ENCODE measurements at regions not wholly inside any gene's neighbourhood (a gene's known extent, or its start where the extent isn't known, plus 50 kb on each side); places are given as distances from the start of the nearest gene placed in this dataset.

DNA sequence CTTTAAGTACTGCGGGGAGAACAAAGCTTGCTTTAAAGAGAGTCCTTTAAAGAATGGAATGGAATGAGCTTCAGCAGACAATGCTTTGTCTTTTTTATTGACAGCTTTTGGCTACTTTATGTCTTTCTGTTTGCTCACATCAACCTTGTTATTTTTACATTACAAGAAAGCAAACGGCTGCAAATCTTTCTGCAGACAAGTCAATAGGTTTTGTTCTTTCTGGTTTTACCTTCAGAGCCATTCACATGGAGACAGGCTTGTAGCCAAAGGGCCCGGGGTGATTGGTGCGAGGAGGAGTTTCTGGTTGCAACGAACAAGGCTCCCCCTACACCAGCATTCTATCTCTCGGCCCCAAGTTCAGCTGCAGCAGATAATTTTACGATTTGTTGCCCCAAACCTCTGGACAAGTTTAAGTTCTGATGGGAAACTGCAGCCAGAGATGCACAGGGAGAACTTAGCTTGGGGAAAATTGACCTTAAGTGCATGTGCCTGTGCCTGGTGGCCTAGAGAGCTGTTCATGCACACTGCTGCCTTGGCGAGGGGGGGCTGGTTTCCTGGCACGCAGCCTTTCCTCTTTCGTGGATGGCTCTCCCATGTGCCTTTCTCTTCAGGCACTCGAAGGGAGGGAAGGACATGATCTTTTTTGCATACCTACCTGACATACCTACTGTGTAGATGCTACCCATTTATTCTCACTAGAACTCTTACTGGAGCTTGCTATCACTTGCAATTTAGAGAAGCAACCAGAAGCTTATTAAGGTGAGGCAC, 543.2 kb downstream of the DCDC2C start:
- no peak overlapping the region for H3K9ac ChIP-seq

DNA sequence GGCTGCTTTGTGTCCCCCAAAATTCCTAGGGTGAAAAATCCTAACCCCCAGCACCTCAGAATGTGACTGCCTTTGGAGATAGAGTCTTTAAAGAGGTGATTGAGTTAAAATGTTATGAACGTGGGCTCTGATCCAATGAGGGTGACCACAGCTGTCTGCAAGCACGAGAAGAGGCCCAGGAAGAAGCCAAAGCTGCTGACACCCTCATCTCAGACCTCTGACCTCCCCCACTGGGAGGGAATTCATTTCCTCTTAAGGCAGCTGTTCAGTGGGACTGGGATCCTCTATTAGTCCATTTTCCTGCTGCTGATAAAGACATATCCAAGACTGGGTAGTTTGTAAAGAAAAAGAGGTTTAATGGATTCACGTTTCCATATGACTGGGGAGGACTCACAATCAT, 544.4 kb downstream of the DCDC2C start:
- H3K36me3 ChIP-seq (ENCODE audit: control insufficient read depth, insufficient read depth, low read length) = no peaks in the 10 kb centered on the region
- no peak overlapping the region for H3K9ac ChIP-seq
- TF ChIP-seq, protein P1, sequence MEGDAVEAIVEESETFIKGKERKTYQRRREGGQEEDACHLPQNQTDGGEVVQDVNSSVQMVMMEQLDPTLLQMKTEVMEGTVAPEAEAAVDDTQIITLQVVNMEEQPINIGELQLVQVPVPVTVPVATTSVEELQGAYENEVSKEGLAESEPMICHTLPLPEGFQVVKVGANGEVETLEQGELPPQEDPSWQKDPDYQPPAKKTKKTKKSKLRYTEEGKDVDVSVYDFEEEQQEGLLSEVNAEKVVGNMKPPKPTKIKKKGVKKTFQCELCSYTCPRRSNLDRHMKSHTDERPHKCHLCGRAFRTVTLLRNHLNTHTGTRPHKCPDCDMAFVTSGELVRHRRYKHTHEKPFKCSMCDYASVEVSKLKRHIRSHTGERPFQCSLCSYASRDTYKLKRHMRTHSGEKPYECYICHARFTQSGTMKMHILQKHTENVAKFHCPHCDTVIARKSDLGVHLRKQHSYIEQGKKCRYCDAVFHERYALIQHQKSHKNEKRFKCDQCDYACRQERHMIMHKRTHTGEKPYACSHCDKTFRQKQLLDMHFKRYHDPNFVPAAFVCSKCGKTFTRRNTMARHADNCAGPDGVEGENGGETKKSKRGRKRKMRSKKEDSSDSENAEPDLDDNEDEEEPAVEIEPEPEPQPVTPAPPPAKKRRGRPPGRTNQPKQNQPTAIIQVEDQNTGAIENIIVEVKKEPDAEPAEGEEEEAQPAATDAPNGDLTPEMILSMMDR (IDR thresholded peaks at IDR 0.05) = no peak
- H3K27me3 ChIP-seq (ENCODE audit: control insufficient read depth, insufficient read depth, low read length) = no peaks in the 10 kb centered on the region
- no peaks in the 10 kb centered on the region for H3K4me1 ChIP-seq
- H3K79me2 ChIP-seq = no peaks in the 10 kb centered on the region
- H3K4me3 ChIP-seq (ENCODE audit: low read depth, low read length) = no peak overlapping the region
- no peaks in the 10 kb centered on the region for H3K9me3 ChIP-seq (ENCODE audit: control insufficient read depth, low read length)
- no peak overlapping the region for H2AFZ ChIP-seq
- H3K27ac ChIP-seq = no peak overlapping the region
- no peak overlapping the region for H3K4me2 ChIP-seq (ENCODE audit: low read length)

More for the DNA sequence above, 543.2 kb downstream of the DCDC2C start:
- no peaks in the 10 kb centered on the region for H3K4me1 ChIP-seq
- H3K79me2 ChIP-seq = no peaks in the 10 kb centered on the region
- TF ChIP-seq, protein P1 (IDR thresholded peaks at IDR 0.05) = no peak
- H3K4me2 ChIP-seq (ENCODE audit: low read length) = no peak overlapping the region
- no peak overlapping the region for H3K4me3 ChIP-seq (ENCODE audit: low read depth, low read length)
- no peaks in the 10 kb centered on the region for H3K9me3 ChIP-seq (ENCODE audit: control insufficient read depth, low read length)
- no peak overlapping the region for H2AFZ ChIP-seq
- H3K36me3 ChIP-seq (ENCODE audit: control insufficient read depth, insufficient read depth, low read length) = no peaks in the 10 kb centered on the region
- H3K27me3 ChIP-seq (ENCODE audit: control insufficient read depth, insufficient read depth, low read length) = no peaks in the 10 kb centered on the region
- H3K27ac ChIP-seq = no peak overlapping the region

DNA sequence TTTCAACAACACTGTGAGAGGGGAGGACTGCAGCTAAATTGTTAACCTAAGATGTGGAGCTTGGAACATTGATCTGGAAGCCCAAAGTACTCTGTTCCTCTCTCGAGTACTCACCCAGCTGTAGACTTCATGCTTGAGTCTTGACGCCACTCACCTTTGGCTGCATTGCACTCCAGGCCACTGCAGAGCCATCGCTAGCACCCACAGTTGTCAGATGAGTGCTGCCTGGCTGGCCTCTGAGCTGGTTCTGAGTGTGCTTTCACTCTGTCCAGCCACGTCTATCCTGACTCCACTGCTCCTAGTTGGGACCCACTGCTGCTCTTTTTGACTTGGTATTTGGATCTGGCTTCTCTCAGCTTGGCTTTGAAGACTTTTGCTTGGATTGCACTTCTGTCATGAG, 552.1 kb downstream of the DCDC2C start:
- Histone ChIP-seq H3K36me3 (ENCODE audit: control insufficient read depth, insufficient read depth, low read length) (no peaks in the 10 kb centered on the region), H3K4me2 (ENCODE audit: low read length) (no peak overlapping the region), H2AFZ (no peak overlapping the region), H3K9me3 (ENCODE audit: control insufficient read depth, low read length) (no peaks in the 10 kb centered on the region), H3K27ac (no peak overlapping the region), H3K27me3 (ENCODE audit: control insufficient read depth, insufficient read depth, low read length) (no peaks in the 10 kb centered on the region), H3K79me2 (no peaks in the 10 kb centered on the region), H3K4me3 (ENCODE audit: low read depth, low read length) (no peak overlapping the region), H3K9ac (no peak overlapping the region), H3K4me1 (no peaks in the 10 kb centered on the region)
- TF ChIP-seq, protein P1 (IDR thresholded peaks at IDR 0.05) = no peak

GRCh38 chr2:4256351-4256750, 553.0 kb downstream of the DCDC2C start:
- no peak overlapping the region for H3K4me3 ChIP-seq (ENCODE audit: low read depth, low read length)
- no peaks in the 10 kb centered on the region for H3K9me3 ChIP-seq (ENCODE audit: control insufficient read depth, low read length)
- no peak overlapping the region for H2AFZ ChIP-seq
- H3K36me3 ChIP-seq (ENCODE audit: control insufficient read depth, insufficient read depth, low read length) = no peaks in the 10 kb centered on the region
- no peaks in the 10 kb centered on the region for H3K79me2 ChIP-seq
- TF ChIP-seq, protein P1 (IDR thresholded peaks at IDR 0.05) = no peak
- H3K9ac ChIP-seq = no peak overlapping the region
- H3K27me3 ChIP-seq (ENCODE audit: control insufficient read depth, insufficient read depth, low read length) = no peaks in the 10 kb centered on the region
- H3K4me2 ChIP-seq (ENCODE audit: low read length) = no peak overlapping the region
- no peaks in the 10 kb centered on the region for H3K4me1 ChIP-seq
- H3K27ac ChIP-seq = no peak overlapping the region

- Histone ChIP-seq H3K4me3 (ENCODE audit: low read depth, low read length) (no peak overlapping the region), H3K27ac (no peak overlapping the region), H3K36me3 (ENCODE audit: control insufficient read depth, insufficient read depth, low read length) (no peaks in the 10 kb centered on the region), H3K27me3 (ENCODE audit: control insufficient read depth, insufficient read depth, low read length) (no peaks in the 10 kb centered on the region), H3K9ac (no peak overlapping the region), H3K4me1 (no peaks in the 10 kb centered on the region), H3K4me2 (ENCODE audit: low read length) (no peak overlapping the region), H3K79me2 (no peaks in the 10 kb centered on the region), H3K9me3 (ENCODE audit: control insufficient read depth, low read length) (no peaks in the 10 kb centered on the region), H2AFZ (no peak overlapping the region)
- TF ChIP-seq, protein P1 (IDR thresholded peaks at IDR 0.05) = no peak
These were observed 555.2 kb downstream of the DCDC2C start for GRCh38 chr2:4258563-4258962.

Measured in parathyroid adenoma (tissue), 2 donors.